PC-3 (cell line): ENCODE measurements at regions not wholly inside any gene's neighbourhood (a gene's known extent, or its start where the extent isn't known, plus 50 kb on each side); places are given as distances from the start of the nearest gene placed in this dataset.
"Not testable (repeated sequence)": the region's sequence is repeated elsewhere in the genome, so short reads cannot be mapped to it uniquely, and the experiment has no call there.

Experiments used
- ATAC-seq: fragments of 200-7000 bp; cut with Tn5 transposase; 2 replicates; pipeline ENCODE4 v1.9.1; 2020; ENCODE audit warnings: mild to moderate bottlenecking, moderate library complexity
- BruUV-seq: library from RNA; stranded (reverse); fragments of 400-500 nt; replicated peaks from 2 replicates; lab custom pipeline; 2021; lab: Mats Ljungman, UMichigan
- CTCF ChIA-PET: fragments of 300-600 bp; sonication (Branson Sonifier 250); formaldehyde crosslinking; loops from one replicate; lab custom pipeline; 2022; ENCODE audit warnings: antibody characterized with exemption; lab: Charles Lee
- POLR2A ChIA-PET: fragments of 300-600 bp; sonication (Branson Sonifier 250); formaldehyde crosslinking; loops from one replicate; lab custom pipeline; 2022; ENCODE audit warnings: antibody characterized with exemption; ENCODE audit not compliant: unreplicated experiment; lab: Charles Lee
- DNase-seq: peaks from one replicate; pipeline ENCODE4 v3.0.0-alpha.2; 2015
- H2AFZ ChIP-seq: fragments of 300-600 bp; sonication (generic); 2 replicates; pipeline ENCODE4 v1.6.0; 2016; ENCODE audit warnings: antibody characterized with exemption, low read length
- H3F3A ChIP-seq: fragments of 300-600 bp; sonication (generic); one replicate; pipeline ENCODE4 v1.6.0; 2017; ENCODE audit warnings: antibody characterized with exemption, low read length, control low read depth, mild to moderate bottlenecking; ENCODE audit not compliant: unreplicated experiment
- H3K27ac ChIP-seq: fragments of 300-600 bp; sonication (generic); 2 replicates; pipeline ENCODE4 v1.5.1; 2016; ENCODE audit warnings: mild to moderate bottlenecking, low read length
- H3K27me3 ChIP-seq: fragments of 300-600 bp; sonication (generic); 2 replicates; pipeline ENCODE4 v1.6.1; 2016; ENCODE audit warnings: low read length, mixed read lengths
- H3K36me3 ChIP-seq: fragments of 300-600 bp; sonication (generic); 2 replicates; pipeline ENCODE4 v1.6.1; 2016; ENCODE audit warnings: low read depth, mixed run types, low read length, mixed read lengths
- H3K4me1 ChIP-seq: fragments of 300-600 bp; sonication (generic); 2 replicates; pipeline ENCODE4 v1.5.1; 2016; ENCODE audit warnings: low read length; ENCODE audit not compliant: insufficient read depth
- H3K4me2 ChIP-seq: fragments of 300-600 bp; sonication (generic); 2 replicates; pipeline ENCODE4 v1.6.0; 2016; ENCODE audit warnings: low read length
- H3K4me3 ChIP-seq: fragments of 300-600 bp; sonication (generic); 2 replicates; pipeline ENCODE4 v1.5.1; 2016; ENCODE audit warnings: mild to moderate bottlenecking, low read length, mixed read lengths
- H3K79me2 ChIP-seq: fragments of 300-600 bp; sonication (generic); 2 replicates; pipeline ENCODE4 v1.6.1; 2017; ENCODE audit warnings: low read length, mixed read lengths
- H3K9ac ChIP-seq: fragments of 300-600 bp; sonication (generic); 2 replicates; pipeline ENCODE4 v1.6.0; 2016; ENCODE audit warnings: mild to moderate bottlenecking, low read length
- H3K9me2 ChIP-seq: fragments of 300-600 bp; sonication (generic); replicated peaks from 2 replicates; pipeline ENCODE4 v1.6.1; 2016; ENCODE audit warnings: mixed run types, low read length, mixed read lengths
- H3K9me3 ChIP-seq: fragments of 300-600 bp; sonication (generic); 2 replicates; pipeline ENCODE4 v1.6.1; 2016; ENCODE audit warnings: low read length, mixed read lengths
- H4K20me1 ChIP-seq: fragments of 300-600 bp; sonication (generic); 2 replicates; pipeline ENCODE4 v1.6.1; 2016; ENCODE audit warnings: low read length, mixed read lengths
- EZH2 ChIP-seq: fragments of 300-600 bp; sonication (generic); IDR thresholded peaks from one replicate; pipeline ENCODE4 v1.6.1; 2017; ENCODE audit warnings: antibody characterized with exemption, mild to moderate bottlenecking, low read length; ENCODE audit not compliant: unreplicated experiment
- EZH2phosphoT487 ChIP-seq: fragments of 300-600 bp; sonication (generic); IDR thresholded peaks from 2 replicates; pipeline ENCODE4 v1.6.1; 2018; ENCODE audit warnings: mild to moderate bottlenecking, antibody characterized with exemption, low read length, borderline replicate concordance
- intact Hi-C: fragments of 100-400 bp; cut with micrococcal nuclease; formaldehyde crosslinking; loops from 2 replicates; pipeline ENCODE4 v1.9.0; 2023
- TF ChIP-seq, protein P1 (sequence below): fragments of 300-600 bp; sonication (generic); conservative IDR thresholded peaks from 2 replicates; pipeline ENCODE4 v1.5.1; 2017; ENCODE audit warnings: antibody characterized with exemption, low read depth, mild to moderate bottlenecking, low read length

GRCh38 chr5:163162645-163163044 is 274.8 kb upstream of the CCNG1 start:
- no peak for ATAC-seq
- Histone ChIP-seq H4K20me1 (no peaks in the 10 kb centered on the region), H3K4me1 (peaks cover 7% of the 10 kb centered on the region; the same call in 1 of the 2 replicates), H3K79me2 (no peaks in the 10 kb centered on the region), H3K4me2 (no peak overlapping the region), H3K4me3 (no peak overlapping the region), H3F3A (no peaks in the 10 kb centered on the region), H3K27ac (no peak overlapping the region), H3K9ac (no peak overlapping the region), H3K36me3 (no peaks in the 10 kb centered on the region), H3K9me2 (no peaks in the 10 kb centered on the region), H2AFZ (no peak overlapping the region), H3K9me3 (no peaks in the 10 kb centered on the region), H3K27me3 (no peaks in the 10 kb centered on the region)
- intact Hi-C loops = no loop called here
- TF ChIP-seq EZH2 = no peak
- TF ChIP-seq, protein P1, sequence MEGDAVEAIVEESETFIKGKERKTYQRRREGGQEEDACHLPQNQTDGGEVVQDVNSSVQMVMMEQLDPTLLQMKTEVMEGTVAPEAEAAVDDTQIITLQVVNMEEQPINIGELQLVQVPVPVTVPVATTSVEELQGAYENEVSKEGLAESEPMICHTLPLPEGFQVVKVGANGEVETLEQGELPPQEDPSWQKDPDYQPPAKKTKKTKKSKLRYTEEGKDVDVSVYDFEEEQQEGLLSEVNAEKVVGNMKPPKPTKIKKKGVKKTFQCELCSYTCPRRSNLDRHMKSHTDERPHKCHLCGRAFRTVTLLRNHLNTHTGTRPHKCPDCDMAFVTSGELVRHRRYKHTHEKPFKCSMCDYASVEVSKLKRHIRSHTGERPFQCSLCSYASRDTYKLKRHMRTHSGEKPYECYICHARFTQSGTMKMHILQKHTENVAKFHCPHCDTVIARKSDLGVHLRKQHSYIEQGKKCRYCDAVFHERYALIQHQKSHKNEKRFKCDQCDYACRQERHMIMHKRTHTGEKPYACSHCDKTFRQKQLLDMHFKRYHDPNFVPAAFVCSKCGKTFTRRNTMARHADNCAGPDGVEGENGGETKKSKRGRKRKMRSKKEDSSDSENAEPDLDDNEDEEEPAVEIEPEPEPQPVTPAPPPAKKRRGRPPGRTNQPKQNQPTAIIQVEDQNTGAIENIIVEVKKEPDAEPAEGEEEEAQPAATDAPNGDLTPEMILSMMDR = no peak
- TF ChIP-seq EZH2phosphoT487 = no peak
- no TSS peak for BruUV-seq
- no peak for DNase-seq
- ChIA-PET CTCF (no interaction called here), POLR2A (no interaction called here)

DNA sequence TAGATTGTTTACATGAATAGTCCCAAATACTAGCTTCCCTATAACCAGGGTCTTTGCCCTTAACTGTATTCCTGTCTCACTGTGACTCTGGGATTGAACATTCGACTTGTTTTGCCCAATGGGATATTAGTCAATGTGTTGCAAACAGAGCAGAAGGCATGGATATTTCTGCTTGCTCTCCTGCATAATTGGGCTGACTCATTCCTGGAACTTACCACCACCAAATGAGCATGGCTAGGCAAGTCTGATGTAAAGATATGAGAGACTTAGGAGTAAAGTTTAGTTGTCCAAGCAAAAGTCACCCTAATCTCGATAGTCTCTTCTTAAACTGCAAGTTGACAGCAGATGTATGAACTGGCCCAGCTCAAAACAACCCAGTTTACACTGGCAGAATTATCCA is 273.5 kb upstream of the CCNG1 start:
- ATAC-seq (no peak), DNase-seq (peak; percentile 49)
- Histone ChIP-seq H3F3A (no peaks in the 10 kb centered on the region), H3K9me2 (no peaks in the 10 kb centered on the region), H3K27me3 (no peaks in the 10 kb centered on the region), H3K4me1 (no peaks in the 10 kb centered on the region), H3K79me2 (no peaks in the 10 kb centered on the region), H3K4me3 (no peak overlapping the region), H2AFZ (peak overlapping the region; percentile 21; the same call in 1 of the 2 replicates), H3K9ac (no peak overlapping the region), H3K4me2 (no peak overlapping the region), H3K27ac (no peak overlapping the region), H4K20me1 (no peaks in the 10 kb centered on the region), H3K9me3 (no peaks in the 10 kb centered on the region), H3K36me3 (no peaks in the 10 kb centered on the region)
- BruUV-seq = no TSS peak
- CTCF ChIA-PET = no interaction called here
- intact Hi-C loops = no loop called here
- POLR2A ChIA-PET = no interaction called here
- TF ChIP-seq, protein P1 = no peak
- no peak for TF ChIP-seq EZH2
- no peak for TF ChIP-seq EZH2phosphoT487

GRCh38 chr5:163165277-163165676 is 272.1 kb upstream of the CCNG1 start:
- Histone ChIP-seq H3K27ac (no peak overlapping the region), H3K9ac (no peak overlapping the region), H3K4me1 (no peaks in the 10 kb centered on the region), H3K79me2 (no peaks in the 10 kb centered on the region), H4K20me1 (no peaks in the 10 kb centered on the region), H3K27me3 (no peaks in the 10 kb centered on the region), H3K9me2 (no peaks in the 10 kb centered on the region), H3K4me2 (no peak overlapping the region), H3K4me3 (no peak overlapping the region), H3F3A (no peaks in the 10 kb centered on the region), H3K36me3 (no peaks in the 10 kb centered on the region), H2AFZ (no peak overlapping the region), H3K9me3 (no peaks in the 10 kb centered on the region)
- DNase-seq = no peak
- BruUV-seq = no TSS peak
- ChIA-PET CTCF (no interaction called here), POLR2A (no interaction called here)
- TF ChIP-seq, protein P1 = no peak
- TF ChIP-seq EZH2 (no peak), EZH2phosphoT487 (no peak)
- intact Hi-C loops = no loop called here
- no peak for ATAC-seq

GRCh38 chr5:163170161-163170560 is 267.2 kb upstream of the CCNG1 start:
- BruUV-seq, ATAC-seq, H3K4me1 ChIP-seq, H2AFZ ChIP-seq, H3K9me3 ChIP-seq, intact Hi-C loops, H3K27ac ChIP-seq, H3K9me2 ChIP-seq, H4K20me1 ChIP-seq, DNase-seq, H3K4me2 ChIP-seq, H3K79me2 ChIP-seq, H3F3A ChIP-seq, CTCF ChIA-PET, POLR2A ChIA-PET, H3K36me3 ChIP-seq, H3K27me3 ChIP-seq, H3K9ac ChIP-seq, H3K4me3 ChIP-seq: not testable (repeated sequence)
